Effector memory CD8-positive, alpha-beta T cell (primary cell): ENCODE measurements at regions not wholly inside any gene's neighbourhood (a gene's known extent, or its start where the extent isn't known, plus 50 kb on each side); places are given as distances from the start of the nearest gene placed in this dataset.
"Not testable (repeated sequence)": the region's sequence is repeated elsewhere in the genome, so short reads cannot be mapped to it uniquely, and the experiment has no call there.

Experiments
- ATAC-seq: fragments of 150-1000 bp; cut with Tn5 transposase; replicated peaks from 2 replicates; pipeline ENCODE4 v1.10.0; 2021; ENCODE audit warnings: mild to moderate bottlenecking, moderate library complexity
- DNase-seq, 3 experiments: peaks; one replicate each; pipeline ENCODE4 v3.0.0; 2021
- H3K27ac Mint-ChIP-seq, 2 donors: one replicate each; pipeline ENCODE4 v1.8.0; 2022; ENCODE audit warnings: mild to moderate bottlenecking in 2 of 2, mixed read lengths in 2 of 2, moderate library complexity in 2 of 2
- H3K27me3 Mint-ChIP-seq, 2 donors: one replicate each; pipeline ENCODE4 v1.8.0; 2022; ENCODE audit warnings: mixed read lengths in 2 of 2
- H3K36me3 Mint-ChIP-seq: one replicate; pipeline ENCODE4 v1.8.0; 2022; ENCODE audit warnings: mild to moderate bottlenecking, moderate library complexity, mixed read lengths; ENCODE audit not compliant: insufficient read depth
- H3K4me1 Mint-ChIP-seq, 2 donors: one replicate each; pipeline ENCODE4 v1.8.0; 2022; ENCODE audit warnings: low read depth in 2 of 2, mixed read lengths in 2 of 2
- H3K4me3 Mint-ChIP-seq, 2 donors: one replicate each; pipeline ENCODE4 v1.8.0; 2022; ENCODE audit warnings: mild to moderate bottlenecking in 2 of 2, mixed read lengths in 2 of 2, moderate library complexity in 2 of 2
- H3K9me3 Mint-ChIP-seq, 2 donors: one replicate each; pipeline ENCODE4 v1.8.0; 2022; ENCODE audit warnings: mixed read lengths in 2 of 2

DNA sequence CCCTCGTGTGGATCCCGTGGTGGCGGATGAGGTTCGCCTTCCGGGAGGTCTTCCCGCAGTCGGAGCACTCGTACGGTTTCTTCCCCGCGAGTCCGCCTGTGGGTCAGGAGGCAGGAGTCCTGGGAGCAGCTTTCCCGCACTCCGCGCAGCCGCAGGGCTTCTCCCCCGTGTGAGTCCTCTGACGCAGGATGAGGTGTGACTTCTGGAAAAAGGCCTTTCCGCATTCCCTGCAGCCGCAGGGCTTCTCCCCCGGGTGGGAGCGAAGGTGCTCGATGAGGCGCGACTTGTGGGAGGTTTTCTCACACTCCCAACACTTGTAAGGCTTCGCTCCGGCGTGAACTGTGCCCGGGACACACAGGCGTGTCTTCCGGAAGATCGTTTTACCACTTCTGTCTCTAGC lies 68.8 kb upstream of the WIPI2 start:
- not testable (repeated sequence) for H3K4me1 Mint-ChIP-seq, DNase-seq, H3K9me3 Mint-ChIP-seq, ATAC-seq, H3K36me3 Mint-ChIP-seq, H3K4me3 Mint-ChIP-seq, H3K27ac Mint-ChIP-seq
- peaks cover 0 to 15% of the 10 kb centered on the region in 2 donors for H3K27me3 Mint-ChIP-seq

DNA sequence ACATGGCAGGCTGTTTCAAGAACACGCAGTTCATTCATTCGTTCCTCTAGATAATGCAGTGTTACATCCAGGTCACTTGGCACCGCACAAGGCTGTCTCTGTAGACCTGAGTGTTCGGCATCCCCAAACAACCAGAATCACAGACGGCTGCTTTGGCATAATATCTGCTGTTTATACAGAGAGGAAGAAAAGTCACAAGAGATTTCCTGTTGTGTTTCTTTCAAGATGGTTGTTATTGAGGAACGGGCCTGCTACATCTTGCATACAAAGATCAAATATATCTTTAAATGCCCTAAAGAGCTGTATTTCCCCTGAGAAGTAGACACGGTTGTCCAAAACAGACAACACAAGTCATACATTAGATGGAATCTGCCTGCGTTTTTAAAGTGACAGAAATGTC lies 58.8 kb upstream of the WIPI2 start:
- peak; percentile 76 for ATAC-seq
- not testable (repeated sequence) for DNase-seq

DNA sequence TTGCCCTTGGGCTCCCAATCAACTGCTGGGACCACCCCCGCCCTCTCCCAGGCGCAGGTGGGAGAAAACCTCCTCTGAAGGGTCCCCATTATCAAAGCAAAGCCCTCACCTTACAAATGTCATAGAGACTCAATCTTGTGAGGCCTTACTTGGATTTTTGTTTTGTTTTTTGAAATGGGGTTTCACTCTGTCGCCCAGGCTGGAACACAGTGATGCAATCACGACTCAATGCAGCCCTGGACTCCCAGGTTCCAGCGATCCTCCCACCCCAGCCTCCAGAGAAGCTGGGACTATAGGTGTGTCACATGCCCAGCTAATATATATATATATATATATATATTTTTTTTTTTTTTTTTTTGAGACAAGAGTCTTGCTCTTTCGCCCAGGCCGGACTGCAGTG lies 57.5 kb upstream of the WIPI2 start:
- ATAC-seq (no peak), DNase-seq (no peak)
- Mint-ChIP-seq H3K27me3 (no peaks in the 10 kb centered on the region), H3K27ac (peak overlapping the region in 1 of 2 donors; percentile 88), H3K36me3 (peaks cover 6% of the 10 kb centered on the region), H3K4me3 (no peak overlapping the region), H3K9me3 (no peaks in the 10 kb centered on the region), H3K4me1 (peaks cover 11 to 15% of the 10 kb centered on the region in 2 donors)

More for the DNA sequence above, 58.8 kb upstream of the WIPI2 start:
- not testable (repeated sequence) for H3K27me3 Mint-ChIP-seq, H3K9me3 Mint-ChIP-seq, H3K36me3 Mint-ChIP-seq
- Mint-ChIP-seq H3K4me1 (peaks cover 11 to 15% of the 10 kb centered on the region in 2 donors), H3K4me3 (peak overlapping the region; percentile 25 to 56), H3K27ac (peak overlapping the region; percentile 83 to 88)

DNA sequence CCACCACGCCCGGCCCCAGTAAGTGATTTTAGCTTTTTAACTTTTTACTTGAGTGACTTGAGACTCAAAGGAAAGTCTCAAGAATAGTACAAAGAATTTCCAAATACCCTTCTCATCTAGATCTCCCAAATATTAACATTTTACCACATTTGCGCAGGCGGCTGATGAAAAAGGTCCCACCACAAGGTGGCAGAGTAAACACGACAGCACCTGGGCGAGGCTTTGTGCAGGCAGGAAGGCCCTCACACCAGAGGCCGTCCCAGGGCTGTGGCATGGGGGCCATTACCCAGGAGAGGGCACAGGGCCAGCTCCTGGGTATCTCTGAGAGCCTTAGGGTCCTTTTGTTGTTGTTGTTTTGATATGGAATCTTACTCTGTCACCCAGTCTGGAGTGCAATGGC lies 50.0 kb upstream of the WIPI2 start:
- Mint-ChIP-seq H3K4me1 (peaks cover 10 to 12% of the 10 kb centered on the region in 2 donors), H3K27ac (peak overlapping the region in 1 of 2 donors; percentile 57), H3K4me3 (no peak overlapping the region), H3K27me3 (peaks cover 0 to 6% of the 10 kb centered on the region in 2 donors), H3K9me3 (no peaks in the 10 kb centered on the region), H3K36me3 (peaks cover 21% of the 10 kb centered on the region)
- DNase-seq (peak in 1 of 3 experiments; percentile 4), ATAC-seq (no peak)
